ENCODE measurements at regions not wholly inside any gene's neighbourhood (a gene's known extent, or its start where the extent isn't known, plus 50 kb on each side); places are given as distances from the start of the nearest gene placed in this dataset.

- TF ChIP-seq CTCF (IDR thresholded peaks at IDR 0.05; ENCODE audit: low read depth, low read length) = no peak
- no peak for TF ChIP-seq POLR2A (IDR thresholded peaks at IDR 0.05; ENCODE audit: extremely low read depth, insufficient read length)
- TF ChIP-seq MAX (IDR thresholded peaks at IDR 0.05; ENCODE audit: low read depth, low read length) = no peak
- TF ChIP-seq MYC (IDR thresholded peaks at IDR 0.05; ENCODE audit: low read depth, low read length) = no peak
These were observed 50.7 kb upstream of the PDE4B start for GRCh38 chr1:65741993-65742392.

Data from NB4 (cell line).